ENCODE measurements at regions not wholly inside any gene's neighbourhood (a gene's known extent, or its start where the extent isn't known, plus 50 kb on each side); places are given as distances from the start of the nearest gene placed in this dataset.

- Histone ChIP-seq H3K9me3 (replicated peaks) (no peaks in the 10 kb centered on the region), H3K27ac (replicated peaks) (no peak overlapping the region), H3K4me3 (no peak overlapping the region), H3K36me3 (no peaks in the 10 kb centered on the region), H3K27me3 (ENCODE audit: low read depth) (no peaks in the 10 kb centered on the region), H3K4me1 (no peaks in the 10 kb centered on the region)
- intact Hi-C loops (cut with micrococcal nuclease), result no loop called here
- TF ChIP-seq CTCF (IDR thresholded peaks at IDR 0.05; ENCODE audit: borderline replicate concordance), result no peak
- DNase-seq, result no peak
These were observed 272.9 kb upstream of the BCHE start for GRCh38 chr3:166110102-166110501.

- H3K27me3 ChIP-seq (ENCODE audit: low read depth), result no peaks in the 10 kb centered on the region
- no peak overlapping the region for H3K27ac ChIP-seq (replicated peaks)
- H3K36me3 ChIP-seq, result no peaks in the 10 kb centered on the region
- H3K4me1 ChIP-seq, result no peaks in the 10 kb centered on the region
- no peak overlapping the region for H3K4me3 ChIP-seq
- peaks cover 3% of the 10 kb centered on the region for H3K9me3 ChIP-seq (replicated peaks)
- intact Hi-C loops (cut with micrococcal nuclease), result no loop called here
- no peak for DNase-seq
- no peak for TF ChIP-seq CTCF (IDR thresholded peaks at IDR 0.05; ENCODE audit: borderline replicate concordance)
These were observed 267.7 kb upstream of the BCHE start for GRCh38 chr3:166104938-166105337.

GRCh38 chr3:166100730-166101129 is 263.5 kb upstream of the BCHE start:
- Histone ChIP-seq H3K4me3 (no peak overlapping the region), H3K27me3 (ENCODE audit: low read depth) (no peaks in the 10 kb centered on the region), H3K4me1 (no peaks in the 10 kb centered on the region), H3K27ac (replicated peaks) (no peak overlapping the region), H3K36me3 (no peaks in the 10 kb centered on the region), H3K9me3 (replicated peaks) (peaks cover 22% of the 10 kb centered on the region)
- intact Hi-C loops (cut with micrococcal nuclease), result no loop called here
- DNase-seq, result no peak
- TF ChIP-seq CTCF (IDR thresholded peaks at IDR 0.05; ENCODE audit: borderline replicate concordance), result no peak

GRCh38 chr3:166089575-166089974 is 252.4 kb upstream of the BCHE start:
- no peak overlapping the region for H3K4me3 ChIP-seq
- H3K27me3 ChIP-seq (ENCODE audit: low read depth), result no peaks in the 10 kb centered on the region
- intact Hi-C loops (cut with micrococcal nuclease), result no loop called here
- no peak for TF ChIP-seq CTCF (IDR thresholded peaks at IDR 0.05; ENCODE audit: borderline replicate concordance)
- no peak for DNase-seq
- no peak overlapping the region for H3K27ac ChIP-seq (replicated peaks)
- H3K9me3 ChIP-seq (replicated peaks), result no peaks in the 10 kb centered on the region
- H3K36me3 ChIP-seq, result no peaks in the 10 kb centered on the region
- no peaks in the 10 kb centered on the region for H3K4me1 ChIP-seq

- intact Hi-C loops (cut with micrococcal nuclease), result no loop called here
- Histone ChIP-seq H3K27ac (replicated peaks) (no peak overlapping the region), H3K9me3 (replicated peaks) (no peaks in the 10 kb centered on the region), H3K4me3 (no peak overlapping the region), H3K4me1 (no peaks in the 10 kb centered on the region), H3K27me3 (ENCODE audit: low read depth) (no peaks in the 10 kb centered on the region), H3K36me3 (no peaks in the 10 kb centered on the region)
- TF ChIP-seq CTCF (IDR thresholded peaks at IDR 0.05; ENCODE audit: borderline replicate concordance), result no peak
- no peak for DNase-seq
These were observed 248.1 kb upstream of the BCHE start for GRCh38 chr3:166085164-166085856.

All from left ventricle myocardium inferior (tissue), 1 donor.